Esophagus squamous epithelium (tissue), 5 donors: ENCODE measurements at regions not wholly inside any gene's neighbourhood (a gene's known extent, or its start where the extent isn't known, plus 50 kb on each side); places are given as distances from the start of the nearest gene placed in this dataset.

Source experiments
- DNase-seq: peaks from one replicate; lab custom pipeline; 2025; lab: John Stamatoyannopoulos, UW
- H3K27ac ChIP-seq, 4 donors: fragments of 200-600 bp; sonication (generic); one replicate each; pipeline ENCODE4 v1.5.1; 2016 to 2019; ENCODE audit warnings: mild to moderate bottlenecking in 1 of 4
- H3K27me3 ChIP-seq, 4 donors: fragments of 200-600 bp; sonication (generic); 1 replicate in 3 of 4; 2 replicates in 1 of 4; pipeline versions ENCODE4 v1.5.1 to v1.6.0; 2017 to 2021; ENCODE audit warnings: antibody characterized with exemption in 1 of 4
- H3K36me3 ChIP-seq, 3 donors: fragments of 200-600 bp; sonication (generic); one replicate each; pipeline ENCODE4 v1.5.1; 2016 to 2019
- H3K4me1 ChIP-seq, 3 donors: fragments of 200-600 bp; sonication (generic); one replicate each; pipeline ENCODE4 v1.5.1; 2017 to 2019
- H3K4me3 ChIP-seq, 4 donors: fragments of 200-600 bp; sonication (generic); 1 replicate in 3 of 4; 2 replicates in 1 of 4; pipeline ENCODE4 v1.5.1; 2016 to 2019; ENCODE audit warnings: mild to moderate bottlenecking in 2 of 4, moderate library complexity in 1 of 4
- H3K9me3 ChIP-seq, 3 donors: fragments of 200-600 bp; sonication (generic); one replicate each; pipeline ENCODE4 v1.5.1; 2016 to 2019
- POLR2A ChIP-seq, 4 donors: fragments of 450-650 bp; IDR thresholded peaks; one replicate each; pipeline ENCODE4 v1.6.1; 2017; ENCODE audit warnings: antibody characterized with exemption in 4 of 4, mild to moderate bottlenecking in 4 of 4, moderate library complexity in 3 of 4
- WGBS, 2 donors: methylation state at CpG; one replicate each; pipeline ENCODE4 v1.1.5; 2018; 5-methylcytosine and 5-hydroxymethylcytosine counted together
- intact Hi-C: fragments of 100-400 bp; cut with DNase I; formaldehyde crosslinking; loops from one replicate; pipeline ENCODE4 v1.15.0; 2022
- TF ChIP-seq, protein P1 (sequence below), 6 experiments: fragments of 450-650 bp in 4 of 6; fragments of 200-600 bp in 2 of 6; sonication (generic) in 2 of 6; IDR thresholded peaks; one replicate each; pipeline ENCODE4 v1.5.1; 2016 to 2019; ENCODE audit warnings: antibody characterized with exemption in 6 of 6, mild to moderate bottlenecking in 4 of 6, moderate library complexity in 4 of 6
- donor health status: DM: yes; HTN: yes; CAD: no.

DNA sequence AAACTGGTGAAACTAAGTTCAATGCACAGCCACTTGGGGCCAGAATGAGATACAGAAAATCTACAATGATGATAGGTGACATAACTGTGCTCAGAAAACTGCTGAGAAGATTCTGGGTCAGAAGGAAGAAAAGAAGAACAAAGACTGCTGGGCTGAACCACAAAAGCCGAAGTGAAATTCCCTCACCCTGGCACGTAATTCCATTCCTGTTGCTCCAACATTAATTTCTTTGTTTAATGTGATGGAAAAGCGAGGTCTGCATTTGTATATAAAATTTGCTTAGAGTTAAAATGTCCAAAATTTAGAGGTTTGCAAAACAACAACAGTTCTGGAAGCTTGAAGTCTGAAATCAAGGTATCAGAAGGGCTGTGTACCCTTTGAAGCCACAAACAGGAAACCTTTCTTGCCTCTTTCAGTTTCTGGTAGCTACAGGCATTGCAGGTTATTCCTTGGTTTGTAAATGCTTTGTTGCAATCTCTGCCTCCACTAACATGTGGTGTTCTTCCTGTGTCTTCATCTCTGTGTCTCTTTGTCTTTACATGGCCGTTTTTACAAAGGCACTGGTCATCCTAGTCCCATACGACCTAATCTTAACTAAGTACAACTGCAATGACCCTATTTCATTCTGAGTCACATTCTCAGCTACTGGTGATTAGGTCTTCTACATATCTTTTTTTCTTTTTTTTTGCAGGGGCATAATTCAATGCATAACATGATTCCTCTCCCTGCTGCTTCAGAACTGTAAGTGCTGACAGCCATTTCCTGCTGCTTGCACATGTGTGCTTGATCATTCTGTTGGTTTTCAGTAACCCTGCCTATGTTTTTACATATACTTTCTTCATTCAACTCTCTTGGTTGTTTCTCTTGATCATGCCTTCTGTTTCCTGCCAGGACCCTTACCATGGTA, 603.0 kb upstream of the CDH8 start:
- H3K9me3 ChIP-seq: peaks cover 0 to 6% (median 0%) of the 10 kb centered on the region in 3 donors
- H3K36me3 ChIP-seq: no peaks in the 10 kb centered on the region
- 42 to 45% methylated on average over 5 of the region's 5 CpGs for WGBS, 2 donors
- no peak for DNase-seq
- H3K27me3 ChIP-seq: no peaks in the 10 kb centered on the region
- H3K4me3 ChIP-seq: no peak overlapping the region
- TF ChIP-seq, protein P1, sequence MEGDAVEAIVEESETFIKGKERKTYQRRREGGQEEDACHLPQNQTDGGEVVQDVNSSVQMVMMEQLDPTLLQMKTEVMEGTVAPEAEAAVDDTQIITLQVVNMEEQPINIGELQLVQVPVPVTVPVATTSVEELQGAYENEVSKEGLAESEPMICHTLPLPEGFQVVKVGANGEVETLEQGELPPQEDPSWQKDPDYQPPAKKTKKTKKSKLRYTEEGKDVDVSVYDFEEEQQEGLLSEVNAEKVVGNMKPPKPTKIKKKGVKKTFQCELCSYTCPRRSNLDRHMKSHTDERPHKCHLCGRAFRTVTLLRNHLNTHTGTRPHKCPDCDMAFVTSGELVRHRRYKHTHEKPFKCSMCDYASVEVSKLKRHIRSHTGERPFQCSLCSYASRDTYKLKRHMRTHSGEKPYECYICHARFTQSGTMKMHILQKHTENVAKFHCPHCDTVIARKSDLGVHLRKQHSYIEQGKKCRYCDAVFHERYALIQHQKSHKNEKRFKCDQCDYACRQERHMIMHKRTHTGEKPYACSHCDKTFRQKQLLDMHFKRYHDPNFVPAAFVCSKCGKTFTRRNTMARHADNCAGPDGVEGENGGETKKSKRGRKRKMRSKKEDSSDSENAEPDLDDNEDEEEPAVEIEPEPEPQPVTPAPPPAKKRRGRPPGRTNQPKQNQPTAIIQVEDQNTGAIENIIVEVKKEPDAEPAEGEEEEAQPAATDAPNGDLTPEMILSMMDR (IDR thresholded peaks at IDR 0.05): no peak
- TF ChIP-seq POLR2A (IDR thresholded peaks at IDR 0.05): no peak
- intact Hi-C loops: no loop called here
- no peak overlapping the region for H3K27ac ChIP-seq
- no peaks in the 10 kb centered on the region for H3K4me1 ChIP-seq

DNA sequence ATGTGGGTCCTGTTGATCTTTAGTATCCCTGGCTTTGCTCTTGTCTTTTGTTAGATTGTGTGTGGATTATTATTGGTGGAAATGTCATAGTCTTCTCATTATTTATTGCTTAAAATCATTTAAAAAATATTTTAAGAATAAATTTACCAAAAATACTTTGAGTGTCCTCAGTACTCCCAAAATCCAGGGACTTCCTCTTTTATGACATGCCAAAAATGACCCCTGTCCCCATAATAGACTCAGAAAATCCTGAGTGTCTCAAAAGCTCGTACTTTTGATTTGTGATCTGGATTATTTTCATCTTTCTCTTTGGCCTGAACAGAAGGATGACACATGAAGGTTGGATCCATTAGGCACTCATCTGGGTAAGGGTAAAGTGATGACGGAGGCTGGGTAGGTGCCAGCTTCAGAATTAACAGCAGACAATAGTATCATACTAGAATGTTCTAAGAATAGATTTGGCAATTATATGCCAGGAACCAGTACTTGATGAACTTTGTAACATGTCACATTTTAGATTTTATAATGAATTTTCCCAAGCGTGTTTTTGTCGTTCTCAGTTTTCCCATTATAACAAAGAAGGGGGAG, 602.2 kb upstream of the CDH8 start:
- no peaks in the 10 kb centered on the region for H3K36me3 ChIP-seq
- H3K4me1 ChIP-seq: no peaks in the 10 kb centered on the region
- H3K27ac ChIP-seq: no peak overlapping the region
- 34 to 54% methylated on average over 4 of the region's 4 CpGs for WGBS, 2 donors
- H3K27me3 ChIP-seq: no peaks in the 10 kb centered on the region
- DNase-seq: no peak
- TF ChIP-seq POLR2A (IDR thresholded peaks at IDR 0.05): no peak
- TF ChIP-seq, protein P1 (IDR thresholded peaks at IDR 0.05): no peak
- H3K9me3 ChIP-seq: no peaks in the 10 kb centered on the region
- H3K4me3 ChIP-seq: no peak overlapping the region
- intact Hi-C loops: no loop called here

DNA sequence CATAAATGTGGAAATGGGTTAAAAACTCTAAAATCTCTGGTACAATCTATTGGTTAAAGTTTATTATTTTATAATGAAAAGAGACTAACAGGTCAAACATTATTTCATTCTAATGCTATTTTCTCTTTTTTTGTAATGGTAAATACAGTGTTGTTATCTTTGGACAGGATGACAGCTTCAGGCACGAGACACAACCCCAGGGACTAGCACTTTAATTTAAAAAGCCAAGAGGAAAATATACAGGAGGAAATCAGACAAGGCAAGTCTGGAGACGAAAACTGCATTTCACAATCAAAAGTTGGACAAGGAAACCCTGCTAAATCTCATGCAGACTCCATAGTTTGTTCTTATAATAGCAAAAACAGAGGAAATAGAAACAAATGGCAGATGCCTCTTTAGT, 589.1 kb upstream of the CDH8 start:
- peaks cover 0 to 6% (median 0%) of the 10 kb centered on the region in 3 donors for H3K9me3 ChIP-seq
- WGBS, 2 donors: 4 to 9% methylated on average over 2 of the region's 2 CpGs
- intact Hi-C loops: no loop called here
- no peak overlapping the region for H3K27ac ChIP-seq
- H3K36me3 ChIP-seq: no peaks in the 10 kb centered on the region
- no peak for DNase-seq
- H3K27me3 ChIP-seq: no peaks in the 10 kb centered on the region
- H3K4me3 ChIP-seq: no peak overlapping the region
- TF ChIP-seq, protein P1 (IDR thresholded peaks at IDR 0.05): no peak
- TF ChIP-seq POLR2A (IDR thresholded peaks at IDR 0.05): no peak
- no peaks in the 10 kb centered on the region for H3K4me1 ChIP-seq

DNA sequence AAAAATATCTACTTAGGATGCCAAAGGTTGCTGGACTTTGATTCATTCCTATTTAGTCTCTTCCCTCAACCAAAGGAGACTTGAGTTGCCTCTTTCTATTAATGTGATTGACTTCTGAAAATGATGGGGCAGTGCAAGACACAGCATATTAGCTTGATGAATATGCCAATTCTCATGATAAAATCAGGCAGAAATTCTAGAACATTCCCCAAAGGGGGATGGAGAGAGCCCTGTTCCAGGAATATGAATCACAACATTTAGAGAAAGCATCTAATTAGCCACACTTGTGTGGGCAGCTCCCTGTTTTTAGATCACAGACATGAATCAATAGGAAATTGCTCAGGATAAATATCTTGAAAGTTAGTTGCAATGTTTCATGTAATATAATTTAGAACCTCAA, 584.0 kb upstream of the CDH8 start:
- Histone ChIP-seq H3K4me3 (no peak overlapping the region), H3K9me3 (peaks cover 0 to 6% (median 0%) of the 10 kb centered on the region in 3 donors), H3K27me3 (no peaks in the 10 kb centered on the region), H3K36me3 (no peaks in the 10 kb centered on the region), H3K27ac (no peak overlapping the region), H3K4me1 (no peaks in the 10 kb centered on the region)
- DNase-seq: no peak
- intact Hi-C loops: no loop called here
- TF ChIP-seq POLR2A (IDR thresholded peaks at IDR 0.05): no peak
- TF ChIP-seq, protein P1 (IDR thresholded peaks at IDR 0.05): no peak

DNA sequence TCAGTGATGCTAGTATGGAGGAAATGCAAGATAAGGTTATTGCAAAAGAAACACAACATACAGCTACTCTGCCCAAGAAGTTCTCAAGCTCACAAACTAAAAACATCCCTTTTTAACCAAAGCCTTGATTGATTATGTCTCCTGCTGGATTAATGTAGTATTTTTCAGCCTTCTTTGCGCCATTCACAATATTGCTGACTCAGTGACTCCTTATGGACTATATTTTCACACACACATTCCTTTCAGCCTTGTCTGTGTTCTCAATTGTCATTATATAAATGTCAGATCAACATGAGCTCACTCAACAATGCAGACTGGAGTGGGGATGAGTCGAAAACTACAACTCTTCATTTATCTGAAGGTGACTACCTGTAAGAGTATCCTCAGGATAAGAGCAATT, 579.3 kb upstream of the CDH8 start:
- Histone ChIP-seq H3K9me3 (peaks cover 0 to 6% (median 0%) of the 10 kb centered on the region in 3 donors), H3K4me1 (no peaks in the 10 kb centered on the region), H3K27me3 (no peaks in the 10 kb centered on the region), H3K4me3 (no peak overlapping the region), H3K36me3 (no peaks in the 10 kb centered on the region), H3K27ac (no peak overlapping the region)
- TF ChIP-seq, protein P1 (IDR thresholded peaks at IDR 0.05): no peak
- TF ChIP-seq POLR2A (IDR thresholded peaks at IDR 0.05): no peak
- intact Hi-C loops: no loop called here
- DNase-seq: no peak
- WGBS, 2 donors: 26 to 42% methylated on average over 2 of the region's 2 CpGs
